GM21390 (cell line): ENCODE measurements at regions not wholly inside any gene's neighbourhood (a gene's known extent, or its start where the extent isn't known, plus 50 kb on each side); places are given as distances from the start of the nearest gene placed in this dataset.

Experiments
- ATAC-seq: cut with Tn5 transposase; IDR thresholded peaks from one replicate; pipeline ENCODE4 v1.9.1; 2021; ENCODE audit not compliant: unreplicated experiment

GRCh38 chr3:72248869-72249268, 463.9 kb upstream of the PROK2 start:
- no peak for ATAC-seq

- ATAC-seq: no peak
Observed at GRCh38 chr3:72248389-72248761, 463.4 kb upstream of the PROK2 start.

- ATAC-seq: no peak
Observed at GRCh38 chr3:72247645-72248388, 462.9 kb upstream of the PROK2 start.

GRCh38 chr3:72247126-72247525, 462.2 kb upstream of the PROK2 start:
- no peak for ATAC-seq

- ATAC-seq: no peak
Observed at GRCh38 chr3:72246685-72247084, 461.7 kb upstream of the PROK2 start.

- ATAC-seq: no peak
Observed at GRCh38 chr3:72245183-72245811, 460.3 kb upstream of the PROK2 start.

GRCh38 chr3:72244396-72244795, 459.4 kb upstream of the PROK2 start:
- ATAC-seq: no peak

- no peak for ATAC-seq
Observed at GRCh38 chr3:72242326-72242725, 457.4 kb upstream of the PROK2 start.

GRCh38 chr3:72241525-72241924, 456.6 kb upstream of the PROK2 start:
- no peak for ATAC-seq

GRCh38 chr3:72240531-72240930, 455.6 kb upstream of the PROK2 start:
- no peak for ATAC-seq

GRCh38 chr3:72238801-72239200, 453.9 kb upstream of the PROK2 start:
- no peak for ATAC-seq

- ATAC-seq: no peak
Observed at GRCh38 chr3:72238010-72238691, 453.2 kb upstream of the PROK2 start.

GRCh38 chr3:72237679-72238009, 452.7 kb upstream of the PROK2 start:
- ATAC-seq: no peak

GRCh38 chr3:72234391-72234790, 449.4 kb upstream of the PROK2 start:
- no peak for ATAC-seq

- no peak for ATAC-seq
Observed at GRCh38 chr3:72233571-72233970, 448.6 kb upstream of the PROK2 start.

- no peak for ATAC-seq
Observed at GRCh38 chr3:72232777-72233176, 447.8 kb upstream of the PROK2 start.

GRCh38 chr3:72232331-72232730, 447.4 kb upstream of the PROK2 start:
- no peak for ATAC-seq

- no peak for ATAC-seq
Observed at GRCh38 chr3:72231439-72232196, 446.7 kb upstream of the PROK2 start.

- no peak for ATAC-seq
Observed at GRCh38 chr3:72230774-72231379, 445.9 kb upstream of the PROK2 start.

- ATAC-seq: no peak
Observed at GRCh38 chr3:72229952-72230351, 445.0 kb upstream of the PROK2 start.

- ATAC-seq: no peak
Observed at GRCh38 chr3:72227486-72228070, 442.6 kb upstream of the PROK2 start.
